ENCODE measurements at regions not wholly inside any gene's neighbourhood (a gene's known extent, or its start where the extent isn't known, plus 50 kb on each side); places are given as distances from the start of the nearest gene placed in this dataset.

GRCh38 chr12:65699251-65699650, 125.0 kb upstream of the HMGA2 start (continued):
- TF ChIP-seq, protein P1, sequence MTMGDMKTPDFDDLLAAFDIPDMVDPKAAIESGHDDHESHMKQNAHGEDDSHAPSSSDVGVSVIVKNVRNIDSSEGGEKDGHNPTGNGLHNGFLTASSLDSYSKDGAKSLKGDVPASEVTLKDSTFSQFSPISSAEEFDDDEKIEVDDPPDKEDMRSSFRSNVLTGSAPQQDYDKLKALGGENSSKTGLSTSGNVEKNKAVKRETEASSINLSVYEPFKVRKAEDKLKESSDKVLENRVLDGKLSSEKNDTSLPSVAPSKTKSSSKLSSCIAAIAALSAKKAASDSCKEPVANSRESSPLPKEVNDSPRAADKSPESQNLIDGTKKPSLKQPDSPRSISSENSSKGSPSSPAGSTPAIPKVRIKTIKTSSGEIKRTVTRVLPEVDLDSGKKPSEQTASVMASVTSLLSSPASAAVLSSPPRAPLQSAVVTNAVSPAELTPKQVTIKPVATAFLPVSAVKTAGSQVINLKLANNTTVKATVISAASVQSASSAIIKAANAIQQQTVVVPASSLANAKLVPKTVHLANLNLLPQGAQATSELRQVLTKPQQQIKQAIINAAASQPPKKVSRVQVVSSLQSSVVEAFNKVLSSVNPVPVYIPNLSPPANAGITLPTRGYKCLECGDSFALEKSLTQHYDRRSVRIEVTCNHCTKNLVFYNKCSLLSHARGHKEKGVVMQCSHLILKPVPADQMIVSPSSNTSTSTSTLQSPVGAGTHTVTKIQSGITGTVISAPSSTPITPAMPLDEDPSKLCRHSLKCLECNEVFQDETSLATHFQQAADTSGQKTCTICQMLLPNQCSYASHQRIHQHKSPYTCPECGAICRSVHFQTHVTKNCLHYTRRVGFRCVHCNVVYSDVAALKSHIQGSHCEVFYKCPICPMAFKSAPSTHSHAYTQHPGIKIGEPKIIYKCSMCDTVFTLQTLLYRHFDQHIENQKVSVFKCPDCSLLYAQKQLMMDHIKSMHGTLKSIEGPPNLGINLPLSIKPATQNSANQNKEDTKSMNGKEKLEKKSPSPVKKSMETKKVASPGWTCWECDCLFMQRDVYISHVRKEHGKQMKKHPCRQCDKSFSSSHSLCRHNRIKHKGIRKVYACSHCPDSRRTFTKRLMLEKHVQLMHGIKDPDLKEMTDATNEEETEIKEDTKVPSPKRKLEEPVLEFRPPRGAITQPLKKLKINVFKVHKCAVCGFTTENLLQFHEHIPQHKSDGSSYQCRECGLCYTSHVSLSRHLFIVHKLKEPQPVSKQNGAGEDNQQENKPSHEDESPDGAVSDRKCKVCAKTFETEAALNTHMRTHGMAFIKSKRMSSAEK (CRISPR knock-in tag; IDR thresholded peaks at IDR 0.05; ENCODE audit: borderline replicate concordance), result no peak
- TF ChIP-seq RELA (CRISPR knock-in tag; IDR thresholded peaks at IDR 0.05; ENCODE audit: borderline replicate concordance), result no peak
- no peak for TF ChIP-seq ZNF396 (CRISPR knock-in tag; IDR thresholded peaks at IDR 0.05; ENCODE audit: borderline replicate concordance)

DNA sequence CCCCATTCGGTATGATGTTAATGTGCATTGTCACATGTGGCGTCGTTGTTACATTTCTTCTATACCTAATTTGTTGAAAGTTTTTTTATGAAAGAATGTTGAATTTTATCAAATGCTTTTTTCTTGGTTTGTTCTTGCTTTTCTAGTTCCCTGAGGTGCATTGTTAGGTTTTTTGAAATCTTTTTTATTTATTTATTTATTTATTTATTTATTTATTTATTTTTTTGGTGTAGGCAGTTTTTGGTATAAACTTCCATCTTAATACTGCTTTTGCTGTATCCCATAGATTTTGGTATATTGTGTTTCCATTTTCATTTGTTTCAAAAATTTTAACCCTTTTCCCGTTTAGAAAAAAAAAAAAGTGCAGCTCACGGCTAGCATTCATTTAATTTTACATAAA, 121.1 kb upstream of the HMGA2 start:
- H3K4me1 Mint-ChIP-seq, result no peaks in the 10 kb centered on the region
- ChIA-PET POLR2A (no interaction called here), CTCF (interaction anchor here (0.7 kb wide), 1 partner anchor 15 kb away, joined by 3 read pairs; no protein-coding TSS in a partner anchor)
- H3K27ac Mint-ChIP-seq, result no peak overlapping the region
- no peaks in the 10 kb centered on the region; the same call in 1 of the 2 replicates for H3K27me3 Mint-ChIP-seq (ENCODE audit: low read depth)
- peaks cover 41% of the 10 kb centered on the region for H3K9me3 Mint-ChIP-seq
- H3K36me3 Mint-ChIP-seq, result peaks cover 22% of the 10 kb centered on the region
- ATAC-seq, result no peak
- no peak overlapping the region for H3K4me3 Mint-ChIP-seq
- no peak for TF ChIP-seq USF1 (CRISPR knock-in tag; IDR thresholded peaks at IDR 0.05)
- TF ChIP-seq ZNF263 (CRISPR knock-in tag; IDR thresholded peaks at IDR 0.05; ENCODE audit: low read depth), result no peak
- TF ChIP-seq, protein P1 (CRISPR knock-in tag; IDR thresholded peaks at IDR 0.05; ENCODE audit: borderline replicate concordance), result no peak
- no peak for TF ChIP-seq FOXK1 (CRISPR knock-in tag; IDR thresholded peaks at IDR 0.05)
- TF ChIP-seq ZNF671 (CRISPR knock-in tag; IDR thresholded peaks at IDR 0.05), result no peak
- no peak for TF ChIP-seq ATF1 (CRISPR knock-in tag; IDR thresholded peaks at IDR 0.05)
- no peak for DNase-seq (ENCODE audit: low spot score)

GRCh38 chr12:65705380-65705876, 118.9 kb upstream of the HMGA2 start:
- no peaks in the 10 kb centered on the region for H3K4me1 Mint-ChIP-seq
- H3K27ac Mint-ChIP-seq, result no peak overlapping the region
- no peaks in the 10 kb centered on the region; the same call in 1 of the 2 replicates for H3K27me3 Mint-ChIP-seq (ENCODE audit: low read depth)
- DNase-seq (ENCODE audit: low spot score) (no peak), ATAC-seq (no peak)
- peaks cover 37% of the 10 kb centered on the region for H3K9me3 Mint-ChIP-seq
- H3K36me3 Mint-ChIP-seq, result peaks cover 22% of the 10 kb centered on the region
- no peak overlapping the region for H3K4me3 Mint-ChIP-seq
- ChIA-PET CTCF (no interaction called here), POLR2A (no interaction called here)
- no peak for TF ChIP-seq ATF3 (CRISPR knock-in tag; conservative IDR thresholded peaks at IDR 0.05)
- TF ChIP-seq ZNF512 (CRISPR knock-in tag; IDR thresholded peaks at IDR 0.05; ENCODE audit: borderline replicate concordance), result no peak
- TF ChIP-seq NFATC4 (CRISPR knock-in tag; IDR thresholded peaks at IDR 0.05), result no peak
- TF ChIP-seq EMX1 (CRISPR knock-in tag; IDR thresholded peaks at IDR 0.05), result no peak
- no peak for TF ChIP-seq MXD4 (CRISPR knock-in tag; IDR thresholded peaks at IDR 0.05; ENCODE audit: borderline replicate concordance)
- no peak for TF ChIP-seq OVOL2 (CRISPR knock-in tag; IDR thresholded peaks at IDR 0.05; ENCODE audit: borderline replicate concordance)
- no peak for TF ChIP-seq ETV6 (CRISPR knock-in tag; IDR thresholded peaks at IDR 0.05)
- no peak for TF ChIP-seq NR2C2 (CRISPR knock-in tag; IDR thresholded peaks at IDR 0.05)
- no peak for TF ChIP-seq ZNF317 (CRISPR knock-in tag; IDR thresholded peaks at IDR 0.05; ENCODE audit: borderline replicate concordance, low read depth)
- no peak for TF ChIP-seq CREM (CRISPR knock-in tag; IDR thresholded peaks at IDR 0.05)
- TF ChIP-seq SMAD3 (CRISPR knock-in tag; IDR thresholded peaks at IDR 0.05; ENCODE audit: borderline replicate concordance), result no peak
- no peak for TF ChIP-seq ZNF232 (CRISPR knock-in tag; IDR thresholded peaks at IDR 0.05)
